ENCODE measurements at regions not wholly inside any gene's neighbourhood (a gene's known extent, or its start where the extent isn't known, plus 50 kb on each side); places are given as distances from the start of the nearest gene placed in this dataset.
A peak's percentile ranks its signal among the peaks of the same experiment; 100 is the strongest.

DNA sequence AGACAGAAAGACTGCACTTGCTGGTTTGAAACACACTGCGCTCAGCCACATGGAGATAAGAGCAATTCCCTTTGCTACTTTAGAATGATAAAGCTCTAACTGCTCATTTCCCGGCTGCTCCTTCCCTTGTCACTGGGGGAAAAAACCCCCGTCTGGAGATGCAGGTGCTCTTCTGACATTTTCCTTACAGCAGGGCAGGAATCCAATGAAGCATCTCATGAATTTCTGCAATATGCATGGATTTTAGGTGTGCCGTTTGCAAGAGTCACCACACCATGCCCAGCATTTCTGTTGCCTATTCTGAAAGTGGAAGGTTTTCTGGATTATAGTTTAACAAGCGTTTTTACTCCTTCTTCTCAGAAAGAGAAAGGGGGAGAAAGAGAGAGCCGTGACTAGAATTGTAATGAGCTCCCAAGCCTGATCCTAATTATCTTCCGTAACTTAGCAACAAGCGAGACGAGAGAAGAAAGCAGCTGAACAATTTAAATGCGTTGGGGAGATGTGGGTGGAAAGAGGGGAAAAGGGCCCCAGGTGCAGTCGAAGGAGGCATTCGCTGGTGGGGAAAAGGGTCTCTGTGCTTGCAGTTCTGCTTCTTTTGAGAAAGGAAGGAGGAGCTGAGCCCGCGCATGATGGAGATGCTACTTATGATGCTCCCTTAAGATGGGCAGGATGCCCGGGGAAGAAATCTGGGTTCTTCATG is 76.6 kb upstream of the SPATA13 start:
- H3K4me1 ChIP-seq = peaks cover 8% of the 10 kb centered on the region
- intact Hi-C loops (cut with DNase I) = no loop called here
- no peak overlapping the region for H3K4me3 ChIP-seq
- no peaks in the 10 kb centered on the region for H3K36me3 ChIP-seq
- no peak overlapping the region for H3K27ac ChIP-seq
- TF ChIP-seq, protein P1, sequence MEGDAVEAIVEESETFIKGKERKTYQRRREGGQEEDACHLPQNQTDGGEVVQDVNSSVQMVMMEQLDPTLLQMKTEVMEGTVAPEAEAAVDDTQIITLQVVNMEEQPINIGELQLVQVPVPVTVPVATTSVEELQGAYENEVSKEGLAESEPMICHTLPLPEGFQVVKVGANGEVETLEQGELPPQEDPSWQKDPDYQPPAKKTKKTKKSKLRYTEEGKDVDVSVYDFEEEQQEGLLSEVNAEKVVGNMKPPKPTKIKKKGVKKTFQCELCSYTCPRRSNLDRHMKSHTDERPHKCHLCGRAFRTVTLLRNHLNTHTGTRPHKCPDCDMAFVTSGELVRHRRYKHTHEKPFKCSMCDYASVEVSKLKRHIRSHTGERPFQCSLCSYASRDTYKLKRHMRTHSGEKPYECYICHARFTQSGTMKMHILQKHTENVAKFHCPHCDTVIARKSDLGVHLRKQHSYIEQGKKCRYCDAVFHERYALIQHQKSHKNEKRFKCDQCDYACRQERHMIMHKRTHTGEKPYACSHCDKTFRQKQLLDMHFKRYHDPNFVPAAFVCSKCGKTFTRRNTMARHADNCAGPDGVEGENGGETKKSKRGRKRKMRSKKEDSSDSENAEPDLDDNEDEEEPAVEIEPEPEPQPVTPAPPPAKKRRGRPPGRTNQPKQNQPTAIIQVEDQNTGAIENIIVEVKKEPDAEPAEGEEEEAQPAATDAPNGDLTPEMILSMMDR (IDR thresholded peaks at IDR 0.05) = no peak
- DNase-seq (no peak), ATAC-seq (no peak)
- no peaks in the 10 kb centered on the region for H3K27me3 ChIP-seq
- no peaks in the 10 kb centered on the region for H3K9me3 ChIP-seq

DNA sequence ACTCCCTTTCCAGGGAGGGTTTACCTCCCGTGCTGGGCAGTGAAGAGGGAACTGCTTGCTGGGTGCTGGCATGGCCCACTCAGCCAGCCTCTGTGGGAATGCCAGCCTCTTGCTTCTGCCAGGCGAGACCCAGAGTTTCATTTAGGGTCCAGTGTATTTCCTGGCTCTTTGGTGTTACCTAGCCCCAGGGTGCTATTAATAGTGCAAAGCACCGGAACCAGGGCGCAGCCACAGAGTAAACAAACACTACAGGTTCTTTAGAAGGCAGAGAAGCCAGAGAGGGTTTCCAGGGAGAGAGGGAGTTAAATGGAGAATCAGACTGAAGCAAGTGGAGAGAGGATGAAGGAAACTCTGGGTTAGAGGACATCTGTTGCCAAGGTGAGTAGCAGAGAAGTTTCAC is 74.9 kb upstream of the SPATA13 start:
- Histone ChIP-seq H3K9me3 (no peaks in the 10 kb centered on the region), H3K36me3 (no peaks in the 10 kb centered on the region), H3K4me1 (peaks cover 8% of the 10 kb centered on the region), H3K4me3 (no peak overlapping the region), H3K27me3 (no peaks in the 10 kb centered on the region), H3K27ac (no peak overlapping the region)
- TF ChIP-seq, protein P1 (IDR thresholded peaks at IDR 0.05) = no peak
- intact Hi-C loops (cut with DNase I) = no loop called here
- DNase-seq = no peak
- ATAC-seq = peak; percentile 71

DNA sequence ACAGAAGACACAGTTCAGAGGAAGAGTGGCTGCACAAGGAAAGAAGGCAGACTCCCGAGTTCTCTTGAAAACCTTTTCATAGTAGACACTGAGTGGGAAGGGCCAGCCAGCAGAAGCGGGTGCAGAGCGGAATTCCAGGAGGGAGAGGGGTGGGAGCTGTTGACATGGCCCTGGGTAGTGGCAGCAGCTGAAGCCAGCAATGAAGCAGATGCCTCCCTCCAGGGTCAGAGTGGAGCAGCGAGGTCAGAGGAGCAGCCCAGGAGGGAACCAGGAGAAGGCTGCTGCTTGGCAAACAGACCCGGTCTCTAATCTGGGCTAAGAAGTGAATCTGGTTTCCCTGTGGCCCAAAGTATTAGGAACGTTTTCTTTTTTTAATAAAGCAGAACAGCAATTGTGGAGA is 73.9 kb upstream of the SPATA13 start:
- intact Hi-C loops (cut with DNase I) = no loop called here
- DNase-seq (no peak), ATAC-seq (no peak)
- TF ChIP-seq, protein P1 (IDR thresholded peaks at IDR 0.05) = no peak
- Histone ChIP-seq H3K27ac (no peak overlapping the region), H3K27me3 (no peaks in the 10 kb centered on the region), H3K36me3 (no peaks in the 10 kb centered on the region), H3K4me3 (no peak overlapping the region), H3K9me3 (no peaks in the 10 kb centered on the region), H3K4me1 (peaks cover 15% of the 10 kb centered on the region)

DNA sequence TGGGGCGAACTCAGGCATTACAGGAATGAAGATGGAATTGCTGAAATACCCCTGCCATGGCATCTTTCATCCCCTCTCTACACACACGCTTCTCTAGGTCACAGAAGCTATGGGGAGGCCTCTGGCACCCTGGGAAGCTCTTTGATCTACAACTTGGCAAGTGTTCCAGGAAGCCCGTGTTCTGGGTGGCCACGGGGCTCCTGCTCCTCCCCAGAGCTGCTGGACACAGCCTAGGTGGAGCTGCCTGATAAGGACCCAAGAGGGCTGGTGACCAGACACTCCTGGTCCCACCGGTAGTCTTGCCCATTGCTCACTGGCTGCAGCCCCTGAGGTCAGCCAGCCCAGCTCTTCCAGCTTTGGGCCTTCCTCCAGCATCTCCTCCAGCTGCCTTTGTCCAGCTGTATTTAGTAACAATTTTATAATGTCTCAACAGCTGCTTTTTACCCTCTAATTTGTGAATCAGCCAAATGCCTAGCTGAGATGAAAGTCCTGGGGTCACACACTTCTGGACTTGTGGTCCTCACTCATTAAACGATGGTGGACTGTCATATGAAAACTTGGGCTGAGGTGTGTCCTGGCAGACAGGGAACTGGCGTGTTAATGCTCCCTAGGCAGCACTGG is 72.8 kb upstream of the SPATA13 start:
- Histone ChIP-seq H3K27ac (no peak overlapping the region), H3K9me3 (no peaks in the 10 kb centered on the region), H3K27me3 (no peaks in the 10 kb centered on the region), H3K4me3 (no peak overlapping the region), H3K36me3 (no peaks in the 10 kb centered on the region), H3K4me1 (peaks cover 25% of the 10 kb centered on the region)
- DNase-seq = no peak
- TF ChIP-seq, protein P1 (IDR thresholded peaks at IDR 0.05) = no peak
- intact Hi-C loops (cut with DNase I) = no loop called here
- ATAC-seq = peak; percentile 40

DNA sequence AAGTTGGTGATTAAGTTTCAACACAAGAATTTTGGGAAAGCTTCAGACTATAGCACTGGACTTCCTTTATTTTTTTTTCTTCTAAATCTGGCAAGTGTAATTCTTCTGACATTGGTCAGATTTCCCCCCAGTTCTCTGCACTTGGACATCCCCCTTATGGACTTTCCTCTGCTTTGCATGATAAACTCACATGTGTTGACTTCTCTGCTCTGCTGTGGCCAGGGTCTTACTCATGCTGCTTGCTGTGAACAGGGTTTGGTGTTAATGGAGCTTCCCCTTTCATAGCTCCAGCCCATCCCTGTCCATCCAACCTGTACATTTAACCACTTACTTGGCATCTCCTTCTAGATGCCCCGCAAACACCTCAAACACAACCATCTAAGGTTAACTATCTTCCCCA is 70.5 kb upstream of the SPATA13 start:
- no peaks in the 10 kb centered on the region for H3K9me3 ChIP-seq
- H3K36me3 ChIP-seq = no peaks in the 10 kb centered on the region
- no peak overlapping the region for H3K27ac ChIP-seq
- DNase-seq (no peak), ATAC-seq (no peak)
- no peak overlapping the region for H3K4me3 ChIP-seq
- peaks cover 32% of the 10 kb centered on the region for H3K4me1 ChIP-seq
- H3K27me3 ChIP-seq = no peaks in the 10 kb centered on the region
- intact Hi-C loops (cut with DNase I) = no loop called here
- TF ChIP-seq, protein P1 (IDR thresholded peaks at IDR 0.05) = no peak

Measured in upper lobe of right lung (tissue), 1 donor.